Mesenchymal stem cell (in vitro differentiated cells and primary cell): ENCODE measurements at regions not wholly inside any gene's neighbourhood (a gene's known extent, or its start where the extent isn't known, plus 50 kb on each side); places are given as distances from the start of the nearest gene placed in this dataset.

ENCODE experiments used
- DNase-seq: peaks from one replicate; pipeline ENCODE4 v3.0.0-alpha.2; 2013
- H2AFZ ChIP-seq: one replicate; pipeline ENCODE4 v1.6.1; 2013; ENCODE audit warnings: low read depth, mild to moderate bottlenecking, control low read depth, inconsistent platforms, low read length, moderate library complexity
- H2AK5ac ChIP-seq: 2 replicates; pipeline ENCODE4 v1.6.1; 2013; ENCODE audit warnings: low read length, moderate library complexity, mild to moderate bottlenecking, inconsistent platforms; ENCODE audit not compliant: severe bottlenecking
- H2BK120ac ChIP-seq: one replicate; pipeline ENCODE4 v1.6.1; 2013; ENCODE audit warnings: low read depth, mild to moderate bottlenecking, inconsistent platforms, low read length, moderate library complexity
- H2BK12ac ChIP-seq, 2 experiments: one replicate each; pipeline ENCODE4 v1.6.1; 2013; ENCODE audit warnings: inconsistent platforms in 2 of 2, low read length in 2 of 2, mild to moderate bottlenecking in 2 of 2, moderate library complexity in 2 of 2, control low read depth in 1 of 2
- H2BK15ac ChIP-seq: one replicate; pipeline ENCODE4 v1.6.1; 2013; ENCODE audit warnings: mild to moderate bottlenecking, low read depth, inconsistent platforms; ENCODE audit not compliant: poor library complexity, severe bottlenecking
- H2BK5ac ChIP-seq: 2 replicates; pipeline ENCODE4 v1.6.1; 2013; ENCODE audit warnings: low read depth, mild to moderate bottlenecking, low read length, control low read depth, inconsistent platforms; ENCODE audit not compliant: poor library complexity, severe bottlenecking
- H3K14ac ChIP-seq, 2 experiments: one replicate each; pipeline ENCODE4 v1.6.1; 2013; ENCODE audit warnings: inconsistent platforms in 2 of 2, low read length in 2 of 2, control low read depth in 1 of 2, mild to moderate bottlenecking in 1 of 2, moderate library complexity in 1 of 2
- H3K18ac ChIP-seq, 2 experiments: one replicate each; pipeline ENCODE4 v1.6.1; 2013; ENCODE audit warnings: inconsistent platforms in 2 of 2, low read length in 2 of 2, control low read depth in 1 of 2, low read depth in 1 of 2, mild to moderate bottlenecking in 1 of 2
- H3K23ac ChIP-seq, 2 experiments: one replicate each; pipeline ENCODE4 v1.6.1; 2013; ENCODE audit warnings: inconsistent platforms in 2 of 2, low read length in 2 of 2, mild to moderate bottlenecking in 2 of 2, moderate library complexity in 2 of 2, control low read depth in 1 of 2
- H3K27ac ChIP-seq: 2 replicates; pipeline ENCODE4 v1.5.1; 2013; ENCODE audit warnings: mild to moderate bottlenecking, moderate library complexity, low read length, control low read depth, inconsistent platforms; ENCODE audit not compliant: poor library complexity, severe bottlenecking
- H3K27me3 ChIP-seq, 2 experiments: 2 replicates each; pipeline versions ENCODE4 v1.6.1 to v1.7.0; 2013; ENCODE audit warnings: low read length in 2 of 2, mild to moderate bottlenecking in 2 of 2, moderate library complexity in 2 of 2, control low read depth in 1 of 2, inconsistent platforms in 1 of 2; ENCODE audit not compliant: control insufficient read depth in 1 of 2, insufficient read depth in 1 of 2
- H3K36me3 ChIP-seq, 2 experiments: 2 replicates each; pipeline versions ENCODE4 v1.6.1 to v1.7.0; 2013; ENCODE audit warnings: low read length in 2 of 2, control low read depth in 1 of 2, inconsistent platforms in 1 of 2, low read depth in 1 of 2, mild to moderate bottlenecking in 1 of 2; ENCODE audit not compliant: insufficient read depth in 2 of 2, control insufficient read depth in 1 of 2
- H3K4ac ChIP-seq, 2 experiments: one replicate each; pipeline ENCODE4 v1.6.1; 2013; ENCODE audit warnings: inconsistent platforms in 2 of 2, low read length in 2 of 2, mild to moderate bottlenecking in 2 of 2, moderate library complexity in 2 of 2, control low read depth in 1 of 2, low read depth in 1 of 2
- H3K4me1 ChIP-seq: 2 replicates; pipeline ENCODE4 v1.6.1; 2013; ENCODE audit warnings: low read depth, low read length, control low read depth; ENCODE audit not compliant: control insufficient read depth, insufficient read depth
- H3K4me2 ChIP-seq: 2 replicates; pipeline ENCODE4 v1.6.1; 2013; ENCODE audit warnings: low read length, mild to moderate bottlenecking, inconsistent platforms; ENCODE audit not compliant: poor library complexity, severe bottlenecking
- H3K4me3 ChIP-seq, 2 experiments: 2 replicates each; pipeline versions ENCODE4 v1.5.1 to v1.7.0; 2013; ENCODE audit warnings: low read length in 2 of 2, mild to moderate bottlenecking in 2 of 2, control low read depth in 1 of 2, low read depth in 1 of 2; ENCODE audit not compliant: insufficient read depth in 1 of 2
- H3K79me1 ChIP-seq: replicated peaks from 2 replicates; pipeline ENCODE4 v1.6.1; 2013; ENCODE audit warnings: mild to moderate bottlenecking, control low read depth, low read length, inconsistent platforms; ENCODE audit not compliant: poor library complexity, severe bottlenecking
- H3K9ac ChIP-seq: 2 replicates; pipeline ENCODE4 v1.7.0; 2013; ENCODE audit warnings: mild to moderate bottlenecking, low read length, moderate library complexity
- H3K9me3 ChIP-seq: 2 replicates; pipeline ENCODE4 v1.7.0; 2013; ENCODE audit warnings: mild to moderate bottlenecking, low read length; ENCODE audit not compliant: control insufficient read depth
- H4K8ac ChIP-seq: one replicate; pipeline ENCODE4 v1.6.1; 2013; ENCODE audit warnings: inconsistent platforms, mild to moderate bottlenecking, low read length, moderate library complexity
- H4K91ac ChIP-seq: one replicate; pipeline ENCODE4 v1.6.1; 2013; ENCODE audit warnings: mild to moderate bottlenecking, low read length, inconsistent platforms
- WGBS: methylation state at CpG from one replicate; pipeline ENCODE4 v1.1.7; 2013; ENCODE audit warnings: mixed read lengths; 5-methylcytosine and 5-hydroxymethylcytosine counted together

DNA sequence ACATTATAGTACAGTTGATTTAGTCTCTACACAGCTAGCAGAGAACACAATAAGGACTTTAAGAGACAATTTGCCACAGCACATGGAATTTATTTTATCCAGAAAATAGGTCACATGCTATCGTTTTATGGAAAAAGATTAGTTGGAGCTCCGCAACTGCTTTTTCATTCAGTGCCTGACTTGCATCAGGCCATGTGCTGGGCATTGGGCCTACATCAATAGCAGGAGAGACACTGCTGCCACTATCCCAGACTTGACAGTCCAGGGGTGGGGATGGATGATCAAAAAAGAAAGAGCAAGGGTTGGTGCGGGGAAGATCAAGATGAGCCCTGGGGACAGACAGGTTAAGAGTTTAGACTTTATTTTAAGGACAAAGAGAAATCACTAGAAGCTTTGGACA, 75.2 kb upstream of the C3orf80 start:
- Histone ChIP-seq H2BK15ac (no peak overlapping the region), H2BK120ac (no peak overlapping the region), H2BK5ac (no peak overlapping the region), H4K91ac (no peak overlapping the region), H3K4me1 (peaks cover 4% of the 10 kb centered on the region), H3K23ac (no peak overlapping the region), H2AFZ (no peak overlapping the region), H3K79me1 (no peaks in the 10 kb centered on the region), H3K4me2 (no peak overlapping the region), H3K36me3 (no peaks in the 10 kb centered on the region), H3K9ac (no peak overlapping the region), H3K18ac (no peak overlapping the region), H3K27ac (no peak overlapping the region), H3K4me3 (peak overlapping the region in 1 of 2 experiments; percentile 27), H4K8ac (no peak overlapping the region), H3K9me3 (no peaks in the 10 kb centered on the region), H2AK5ac (no peak overlapping the region), H3K14ac (no peak overlapping the region), H3K4ac (no peak overlapping the region), H3K27me3 (no peaks in the 10 kb centered on the region), H2BK12ac (no peak overlapping the region)
- no peak for DNase-seq
- WGBS = 95% methylated on average over 3 of the region's 3 CpGs

- peak overlapping the region in 1 of 2 experiments; percentile 27 for H3K4me3 ChIP-seq
- no peak overlapping the region for H3K14ac ChIP-seq
- no peak overlapping the region for H3K27ac ChIP-seq
- no peak overlapping the region for H2AK5ac ChIP-seq
- H3K9ac ChIP-seq = no peak overlapping the region
- H2AFZ ChIP-seq = no peak overlapping the region
- H3K36me3 ChIP-seq = no peaks in the 10 kb centered on the region
- no peak overlapping the region for H2BK12ac ChIP-seq
- no peak overlapping the region for H3K18ac ChIP-seq
- no peak overlapping the region for H4K91ac ChIP-seq
- H2BK15ac ChIP-seq = no peak overlapping the region
- H4K8ac ChIP-seq = no peak overlapping the region
- DNase-seq = no peak
- H2BK5ac ChIP-seq = no peak overlapping the region
- 85% methylated on average over 2 of the region's 2 CpGs for WGBS
- no peak overlapping the region for H3K23ac ChIP-seq
- H3K4me1 ChIP-seq = peaks cover 4% of the 10 kb centered on the region
- H3K4me2 ChIP-seq = no peak overlapping the region
- H3K4ac ChIP-seq = no peak overlapping the region
- H3K27me3 ChIP-seq = no peaks in the 10 kb centered on the region
- no peaks in the 10 kb centered on the region for H3K9me3 ChIP-seq
- H2BK120ac ChIP-seq = no peak overlapping the region
- no peaks in the 10 kb centered on the region for H3K79me1 ChIP-seq
Observed at GRCh38 chr3:160150525-160150924, 74.7 kb upstream of the C3orf80 start.

GRCh38 chr3:160152638-160153037, 72.6 kb upstream of the C3orf80 start:
- Histone ChIP-seq H2AFZ (no peak overlapping the region), H3K14ac (no peak overlapping the region), H3K4ac (no peak overlapping the region), H3K9me3 (no peaks in the 10 kb centered on the region), H2AK5ac (no peak overlapping the region), H4K91ac (no peak overlapping the region), H3K18ac (no peak overlapping the region), H3K4me1 (peaks cover 6% of the 10 kb centered on the region), H3K79me1 (no peaks in the 10 kb centered on the region), H2BK5ac (no peak overlapping the region), H2BK15ac (no peak overlapping the region), H3K27ac (no peak overlapping the region), H2BK12ac (no peak overlapping the region), H2BK120ac (no peak overlapping the region), H3K36me3 (no peaks in the 10 kb centered on the region), H4K8ac (no peak overlapping the region), H3K4me2 (no peak overlapping the region), H3K27me3 (peaks cover 0 to 8% of the 10 kb centered on the region in 2 experiments), H3K4me3 (no peak overlapping the region), H3K9ac (no peak overlapping the region), H3K23ac (no peak overlapping the region)
- WGBS = 94% methylated on average over 6 of the region's 6 CpGs
- no peak for DNase-seq

GRCh38 chr3:160154033-160154432, 71.2 kb upstream of the C3orf80 start:
- no peak overlapping the region for H3K4me3 ChIP-seq
- no peak overlapping the region for H4K8ac ChIP-seq
- no peaks in the 10 kb centered on the region for H3K36me3 ChIP-seq
- H3K18ac ChIP-seq = no peak overlapping the region
- no peaks in the 10 kb centered on the region for H3K9me3 ChIP-seq
- H3K27me3 ChIP-seq = peaks cover 0 to 12% of the 10 kb centered on the region in 2 experiments
- H3K4ac ChIP-seq = no peak overlapping the region
- no peak overlapping the region for H2BK5ac ChIP-seq
- H3K27ac ChIP-seq = no peak overlapping the region
- DNase-seq = peak; percentile 52
- no peak overlapping the region for H2AK5ac ChIP-seq
- no peak overlapping the region for H3K4me2 ChIP-seq
- no peak overlapping the region for H2BK15ac ChIP-seq
- H3K23ac ChIP-seq = no peak overlapping the region
- H3K79me1 ChIP-seq = no peaks in the 10 kb centered on the region
- H2BK12ac ChIP-seq = no peak overlapping the region
- WGBS = 88% methylated on average over 4 of the region's 4 CpGs
- H3K14ac ChIP-seq = no peak overlapping the region
- no peak overlapping the region for H2AFZ ChIP-seq
- H4K91ac ChIP-seq = no peak overlapping the region
- H3K9ac ChIP-seq = no peak overlapping the region
- H3K4me1 ChIP-seq = peaks cover 8% of the 10 kb centered on the region
- H2BK120ac ChIP-seq = no peak overlapping the region
